Peyer's patch (tissue), 4 donors: ENCODE measurements at regions not wholly inside any gene's neighbourhood (a gene's known extent, or its start where the extent isn't known, plus 50 kb on each side); places are given as distances from the start of the nearest gene placed in this dataset.

Experiments used
- DNase-seq, 3 donors: peaks; one replicate each; pipeline ENCODE4 v3.0.0-alpha.2; 2017 to 2019
- H3K27ac ChIP-seq, 4 donors: fragments of 200-600 bp; sonication (generic); one replicate each; pipeline ENCODE4 v1.5.1; 2016 to 2019
- H3K27me3 ChIP-seq, 2 donors: fragments of 200-600 bp; sonication (generic); one replicate each; pipeline ENCODE4 v1.5.1; 2019
- H3K36me3 ChIP-seq, 3 donors: fragments of 200-600 bp; sonication (generic); one replicate each; pipeline ENCODE4 v1.5.1; 2016 to 2019
- H3K4me1 ChIP-seq, 4 donors: fragments of 200-600 bp; sonication (generic); one replicate each; pipeline ENCODE4 v1.5.1; 2016 to 2019
- H3K4me3 ChIP-seq, 4 donors: fragments of 200-600 bp; sonication (generic); 1 replicate in 3 of 4; 2 replicates in 1 of 4; pipeline ENCODE4 v1.5.1; 2016 to 2019; ENCODE audit warnings: mild to moderate bottlenecking in 1 of 4
- H3K9me3 ChIP-seq, 4 donors: fragments of 200-600 bp; sonication (generic); one replicate each; pipeline ENCODE4 v1.5.1; 2016 to 2019; ENCODE audit warnings: mild to moderate bottlenecking in 1 of 4
- POLR2A ChIP-seq, 2 donors: fragments of 450-650 bp; IDR thresholded peaks; one replicate each; pipeline ENCODE4 v1.5.1; 2017; ENCODE audit warnings: antibody characterized with exemption in 2 of 2, mild to moderate bottlenecking in 2 of 2, moderate library complexity in 2 of 2
- TF ChIP-seq, protein P1 (sequence below), 6 experiments: fragments of 450-650 bp in 4 of 6; fragments of 200-600 bp in 2 of 6; sonication (generic) in 1 of 6; IDR thresholded peaks; one replicate each; pipeline ENCODE4 v1.5.1; 2017 to 2019; ENCODE audit warnings: antibody characterized with exemption in 6 of 6, mild to moderate bottlenecking in 3 of 6, moderate library complexity in 1 of 6

DNA sequence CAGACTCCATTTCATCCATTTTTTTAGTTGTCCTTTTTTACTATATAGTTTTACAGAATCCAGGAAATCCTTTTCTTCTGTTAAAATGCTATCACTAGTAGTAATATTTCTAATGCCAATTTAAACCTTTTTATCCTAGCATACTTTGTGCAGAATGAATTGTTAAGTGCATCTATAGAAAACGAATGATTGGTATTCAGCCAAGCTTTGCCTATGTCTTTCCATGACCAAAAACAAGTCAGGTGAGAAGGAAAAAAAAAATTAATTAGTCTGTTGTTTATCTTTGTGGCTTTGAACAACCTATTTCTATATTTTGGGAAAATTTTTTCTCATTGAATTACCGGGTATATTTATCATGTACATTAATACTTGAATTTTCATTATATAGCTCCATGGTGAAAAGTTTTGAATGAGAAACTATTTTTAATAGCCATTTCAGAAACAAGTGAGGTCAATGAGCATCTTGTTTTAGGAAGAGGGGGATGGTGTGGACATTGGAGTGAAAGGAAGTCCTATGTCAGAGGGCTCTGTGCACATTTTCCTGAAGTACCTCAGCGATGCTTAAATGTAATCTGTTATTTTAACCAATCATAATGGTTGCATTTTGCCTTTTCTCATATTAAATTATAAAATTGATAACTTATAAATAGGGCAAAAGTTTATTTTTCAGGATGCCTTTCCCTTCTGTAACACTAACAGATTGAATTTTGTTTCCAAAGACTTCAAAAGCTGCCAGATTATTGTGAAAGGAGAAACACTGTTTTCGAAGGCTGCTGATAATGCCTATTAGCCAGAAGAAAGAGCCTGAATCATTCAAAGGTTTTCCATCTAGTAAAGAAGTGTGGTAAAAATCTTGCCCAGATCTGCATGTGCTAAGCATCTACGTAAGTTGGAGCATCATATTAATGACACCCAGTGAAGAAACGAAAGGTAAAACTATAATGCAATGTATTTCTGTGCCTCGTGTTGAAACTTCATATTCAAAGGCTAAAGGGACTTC, 73.8 kb upstream of the S1PR1 start:
- no peaks in the 10 kb centered on the region for H3K36me3 ChIP-seq
- H3K4me1 ChIP-seq, result no peaks in the 10 kb centered on the region
- no peaks in the 10 kb centered on the region for H3K9me3 ChIP-seq
- no peak for DNase-seq
- H3K4me3 ChIP-seq, result no peak overlapping the region
- H3K27me3 ChIP-seq, result no peaks in the 10 kb centered on the region
- H3K27ac ChIP-seq, result peak overlapping the region in 1 of 4 donors; percentile 17
- TF ChIP-seq, protein P1, sequence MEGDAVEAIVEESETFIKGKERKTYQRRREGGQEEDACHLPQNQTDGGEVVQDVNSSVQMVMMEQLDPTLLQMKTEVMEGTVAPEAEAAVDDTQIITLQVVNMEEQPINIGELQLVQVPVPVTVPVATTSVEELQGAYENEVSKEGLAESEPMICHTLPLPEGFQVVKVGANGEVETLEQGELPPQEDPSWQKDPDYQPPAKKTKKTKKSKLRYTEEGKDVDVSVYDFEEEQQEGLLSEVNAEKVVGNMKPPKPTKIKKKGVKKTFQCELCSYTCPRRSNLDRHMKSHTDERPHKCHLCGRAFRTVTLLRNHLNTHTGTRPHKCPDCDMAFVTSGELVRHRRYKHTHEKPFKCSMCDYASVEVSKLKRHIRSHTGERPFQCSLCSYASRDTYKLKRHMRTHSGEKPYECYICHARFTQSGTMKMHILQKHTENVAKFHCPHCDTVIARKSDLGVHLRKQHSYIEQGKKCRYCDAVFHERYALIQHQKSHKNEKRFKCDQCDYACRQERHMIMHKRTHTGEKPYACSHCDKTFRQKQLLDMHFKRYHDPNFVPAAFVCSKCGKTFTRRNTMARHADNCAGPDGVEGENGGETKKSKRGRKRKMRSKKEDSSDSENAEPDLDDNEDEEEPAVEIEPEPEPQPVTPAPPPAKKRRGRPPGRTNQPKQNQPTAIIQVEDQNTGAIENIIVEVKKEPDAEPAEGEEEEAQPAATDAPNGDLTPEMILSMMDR (IDR thresholded peaks at IDR 0.05), result no peak
- TF ChIP-seq POLR2A (IDR thresholded peaks at IDR 0.05), result no peak

DNA sequence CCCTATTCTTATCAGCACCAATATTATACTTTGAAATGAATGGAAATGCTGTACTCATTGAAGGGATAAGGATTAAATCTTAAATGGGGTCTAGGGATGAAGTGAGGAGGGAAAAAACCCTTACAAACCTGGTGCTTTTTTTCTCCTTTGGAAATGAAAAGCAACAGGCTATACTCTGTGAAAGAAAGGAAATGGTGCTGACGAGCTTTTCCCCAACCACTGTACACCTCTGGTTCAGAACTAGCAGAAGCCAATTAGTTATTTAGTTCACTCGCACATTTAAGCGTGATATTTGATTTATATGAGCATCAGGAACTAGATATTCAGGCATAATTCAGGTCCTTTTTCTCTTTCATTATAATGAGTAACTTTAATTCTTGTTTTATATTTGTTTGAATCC, 74.5 kb upstream of the S1PR1 start:
- Histone ChIP-seq H3K27me3 (no peaks in the 10 kb centered on the region), H3K9me3 (no peaks in the 10 kb centered on the region), H3K4me3 (no peak overlapping the region), H3K4me1 (no peaks in the 10 kb centered on the region), H3K36me3 (no peaks in the 10 kb centered on the region), H3K27ac (peak overlapping the region in 2 of 4 donors; percentile 16 to 40)
- no peak for DNase-seq
- TF ChIP-seq, protein P1 (IDR thresholded peaks at IDR 0.05), result no peak
- no peak for TF ChIP-seq POLR2A (IDR thresholded peaks at IDR 0.05)

DNA sequence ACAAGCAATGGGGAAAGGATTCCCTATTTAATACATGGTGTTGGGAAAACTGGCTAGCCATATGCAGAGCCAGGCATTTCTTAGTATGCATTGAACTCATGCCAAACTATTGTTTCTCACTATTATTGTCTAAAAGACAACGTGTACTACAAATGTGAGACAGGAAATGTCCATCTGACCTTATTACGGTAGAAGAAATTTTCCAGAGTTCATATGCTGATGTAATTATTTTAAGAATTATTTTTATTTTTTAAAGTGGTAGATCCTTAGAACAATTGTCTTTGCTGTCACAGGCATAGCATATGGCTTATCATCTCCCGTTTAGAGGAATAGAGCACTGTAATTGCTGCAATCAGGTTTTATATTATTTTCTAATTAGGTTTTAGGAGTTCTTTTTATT, 75.2 kb upstream of the S1PR1 start:
- Histone ChIP-seq H3K27me3 (no peaks in the 10 kb centered on the region), H3K36me3 (no peaks in the 10 kb centered on the region), H3K27ac (no peak overlapping the region), H3K4me1 (no peaks in the 10 kb centered on the region), H3K4me3 (no peak overlapping the region), H3K9me3 (no peaks in the 10 kb centered on the region)
- no peak for TF ChIP-seq POLR2A (IDR thresholded peaks at IDR 0.05)
- TF ChIP-seq, protein P1 (IDR thresholded peaks at IDR 0.05), result no peak
- no peak for DNase-seq

DNA sequence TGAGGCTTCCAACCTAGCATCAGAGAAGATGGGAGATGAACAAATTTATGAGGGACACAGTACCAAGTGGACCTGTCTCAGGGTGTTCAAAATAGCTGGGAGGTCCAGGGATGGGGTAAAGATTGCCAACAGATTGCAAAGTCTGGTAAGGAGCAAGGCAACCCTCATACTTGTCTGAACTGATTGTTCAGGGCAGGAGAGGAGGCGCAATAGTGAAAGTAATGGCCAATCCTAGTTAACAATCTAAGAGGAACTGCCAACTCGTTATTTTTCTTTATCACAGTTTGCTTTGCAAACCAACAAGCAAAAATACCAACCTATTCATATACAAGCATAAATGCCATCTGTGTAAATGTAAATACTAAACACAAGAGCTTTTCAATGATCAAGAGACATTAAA, 78.4 kb upstream of the S1PR1 start:
- TF ChIP-seq POLR2A (IDR thresholded peaks at IDR 0.05), result no peak
- TF ChIP-seq, protein P1 (IDR thresholded peaks at IDR 0.05), result no peak
- no peaks in the 10 kb centered on the region for H3K27me3 ChIP-seq
- H3K4me1 ChIP-seq, result no peaks in the 10 kb centered on the region
- DNase-seq, result no peak
- H3K9me3 ChIP-seq, result no peaks in the 10 kb centered on the region
- no peaks in the 10 kb centered on the region for H3K36me3 ChIP-seq
- no peak overlapping the region for H3K27ac ChIP-seq
- no peak overlapping the region for H3K4me3 ChIP-seq

DNA sequence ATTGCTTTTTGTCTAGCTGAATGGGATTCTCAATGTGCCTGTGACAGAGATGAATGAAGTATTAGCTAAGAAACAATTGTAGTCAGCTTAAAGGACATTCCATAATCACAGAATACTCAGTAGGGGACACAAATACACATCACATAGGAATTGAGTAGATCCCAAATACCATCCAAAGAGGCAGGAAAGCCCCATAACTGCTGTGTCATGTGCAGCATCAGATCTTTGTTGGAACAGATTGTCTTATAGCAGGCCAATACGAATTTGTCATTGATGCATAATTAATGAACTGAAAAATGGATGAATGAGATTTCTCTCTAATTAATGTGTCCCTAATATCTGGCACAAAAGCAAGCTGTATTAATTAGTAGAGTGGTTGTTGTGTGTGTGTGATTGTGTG, 82.3 kb upstream of the S1PR1 start:
- TF ChIP-seq, protein P1 (IDR thresholded peaks at IDR 0.05), result no peak
- TF ChIP-seq POLR2A (IDR thresholded peaks at IDR 0.05), result no peak
- no peak for DNase-seq
- Histone ChIP-seq H3K36me3 (no peaks in the 10 kb centered on the region), H3K27me3 (no peaks in the 10 kb centered on the region), H3K4me1 (no peaks in the 10 kb centered on the region), H3K9me3 (no peaks in the 10 kb centered on the region), H3K27ac (no peak overlapping the region), H3K4me3 (no peak overlapping the region)
